Activated CD4-positive, alpha-beta T cell treated with anti-CD3 and anti-CD28 coated beads for 1 hour (primary cell): ENCODE measurements at regions not wholly inside any gene's neighbourhood (a gene's known extent, or its start where the extent isn't known, plus 50 kb on each side); places are given as distances from the start of the nearest gene placed in this dataset.

Experiments used
- DNase-seq: peaks from one replicate; pipeline ENCODE4 v3.0.0-alpha.2; 2020

- no peak for DNase-seq
Measured at GRCh38 chr3:104816008-104816407, 550.7 kb upstream of the ALCAM start.

DNA sequence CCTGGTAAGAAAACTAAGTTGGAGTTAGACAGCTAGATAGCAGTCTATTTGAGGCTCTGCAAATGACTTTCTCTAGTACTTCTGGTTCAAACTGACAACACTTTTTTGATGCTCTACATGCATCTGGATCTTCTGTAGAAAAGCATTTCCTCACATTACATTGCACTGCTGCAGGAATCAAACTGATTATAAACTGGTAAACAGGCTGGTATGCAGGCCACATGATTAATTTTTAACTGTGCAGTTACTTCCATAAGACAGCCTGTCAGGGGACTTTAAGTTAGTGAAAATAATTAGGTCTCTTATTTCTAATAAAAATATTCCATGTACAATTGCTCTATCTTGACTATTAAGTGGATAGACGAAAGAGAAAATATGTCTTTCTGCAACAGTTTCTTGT is 550.0 kb upstream of the ALCAM start:
- no peak for DNase-seq

DNA sequence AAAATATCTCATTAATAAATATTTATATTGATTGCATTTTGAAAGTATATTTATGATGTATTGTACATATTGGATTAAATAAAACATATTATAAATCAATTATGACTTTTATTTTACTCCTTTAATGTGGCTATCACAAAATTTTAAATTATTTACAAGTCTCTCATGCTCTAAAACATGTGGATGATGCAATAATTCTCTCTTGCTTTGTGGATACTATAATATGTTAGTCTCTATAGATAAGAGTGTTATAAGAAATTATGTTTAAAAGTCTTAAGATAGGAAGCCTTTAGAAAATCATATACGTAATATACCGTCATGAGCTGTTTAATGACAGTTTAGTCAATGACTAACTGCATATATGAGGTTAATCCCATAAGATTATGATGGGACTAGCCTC is 547.4 kb upstream of the ALCAM start:
- DNase-seq, result no peak

DNA sequence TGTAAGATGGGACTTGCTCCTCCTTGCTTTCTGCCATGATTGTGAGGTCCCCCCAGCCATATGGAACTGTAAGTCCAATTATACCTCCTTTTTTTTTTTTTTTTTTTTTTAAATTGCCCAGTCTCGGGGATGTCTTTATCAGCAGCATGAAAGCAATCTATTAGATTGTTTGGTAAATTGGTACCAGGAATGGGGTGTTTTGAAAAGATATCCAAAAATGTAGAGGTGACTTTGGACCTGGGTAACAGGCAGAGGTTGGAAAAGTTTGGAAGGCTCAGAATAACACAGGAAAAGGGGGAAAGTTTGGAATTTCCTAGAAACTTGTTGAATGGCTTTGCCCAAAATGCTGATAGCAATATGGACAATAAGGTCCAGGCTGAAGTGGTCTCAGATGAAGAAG is 545.8 kb upstream of the ALCAM start:
- no peak for DNase-seq

DNA sequence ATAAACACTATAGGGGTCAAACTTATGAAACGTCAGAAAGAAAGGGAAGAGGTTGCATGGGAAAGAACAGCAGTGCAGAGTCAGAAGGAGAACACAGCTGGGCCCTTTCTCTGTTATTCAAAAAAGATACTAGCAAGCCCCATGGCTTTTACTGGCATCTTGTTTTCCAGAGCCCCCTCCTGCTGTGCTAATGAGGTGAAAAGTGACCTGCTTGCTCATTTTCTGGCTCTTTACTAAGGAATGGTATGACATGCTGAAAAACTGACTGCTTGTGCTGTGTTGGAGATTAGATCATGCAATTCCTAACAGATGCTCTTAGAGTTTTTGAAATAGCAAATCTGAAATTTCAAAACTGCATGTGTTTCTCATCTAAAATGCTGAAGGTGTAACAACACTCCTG is 541.6 kb upstream of the ALCAM start:
- DNase-seq, result no peak

GRCh38 chr3:104831071-104831470 is 535.6 kb upstream of the ALCAM start:
- DNase-seq, result no peak

- DNase-seq, result no peak
Measured at GRCh38 chr3:104832530-104832929, 534.2 kb upstream of the ALCAM start.

DNA sequence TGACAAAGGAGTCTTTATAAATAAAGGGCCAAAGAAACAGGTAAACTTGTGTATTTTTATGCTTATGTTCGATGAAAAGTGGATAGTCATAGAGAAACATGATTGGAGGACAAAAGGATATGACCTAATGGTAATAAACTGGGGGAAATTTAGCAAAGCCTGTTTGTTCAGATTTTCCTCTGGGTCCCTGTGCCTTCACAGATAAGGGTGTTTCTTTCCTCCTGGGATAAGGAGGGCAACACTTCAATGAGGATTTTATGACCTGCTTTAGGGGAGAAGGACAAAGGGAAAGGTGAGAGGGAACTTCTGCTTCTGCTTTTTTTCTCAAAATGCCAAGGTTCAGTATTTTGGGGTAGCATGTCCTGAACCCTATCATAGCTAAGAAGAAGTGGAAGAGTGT is 531.3 kb upstream of the ALCAM start:
- DNase-seq, result no peak

- DNase-seq, result no peak
Measured at GRCh38 chr3:104846270-104846669, 520.4 kb upstream of the ALCAM start.

DNA sequence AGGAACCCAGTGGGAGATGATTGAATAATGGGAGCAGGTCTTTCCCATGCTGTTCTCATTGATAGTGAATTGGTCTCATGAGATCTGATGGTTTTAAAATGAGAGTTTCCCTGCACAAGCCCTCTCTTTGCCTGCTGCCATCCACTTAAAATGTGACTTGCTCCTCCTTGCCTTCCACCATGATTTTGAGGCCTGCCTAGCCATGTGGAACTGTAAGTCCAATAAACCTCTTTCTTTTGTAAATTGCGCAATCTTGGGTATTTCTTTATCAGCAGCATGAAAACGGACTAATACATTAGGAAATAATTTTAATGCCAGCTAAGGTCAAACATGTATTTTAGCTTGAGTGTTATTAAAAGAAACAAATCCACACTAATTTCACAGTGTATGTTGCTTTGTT is 517.6 kb upstream of the ALCAM start:
- DNase-seq, result no peak

DNA sequence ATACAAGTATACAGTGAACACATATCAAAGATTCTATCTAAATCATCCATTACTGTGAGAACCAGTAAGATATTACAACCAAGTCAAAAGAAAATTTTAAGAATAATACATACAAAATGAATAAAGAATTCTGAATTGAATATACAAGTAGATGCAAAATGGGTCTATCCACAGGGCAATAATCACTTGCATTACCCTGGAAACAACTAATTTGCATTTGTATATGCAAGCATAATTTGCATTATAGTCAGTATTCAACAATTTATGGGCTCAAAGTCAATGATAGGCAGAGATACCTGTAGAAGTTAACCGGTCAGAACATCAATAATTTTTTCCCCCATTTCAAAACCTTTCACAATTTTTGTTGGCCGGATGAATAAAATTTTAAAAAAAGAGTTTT is 512.2 kb upstream of the ALCAM start:
- DNase-seq, result no peak

DNA sequence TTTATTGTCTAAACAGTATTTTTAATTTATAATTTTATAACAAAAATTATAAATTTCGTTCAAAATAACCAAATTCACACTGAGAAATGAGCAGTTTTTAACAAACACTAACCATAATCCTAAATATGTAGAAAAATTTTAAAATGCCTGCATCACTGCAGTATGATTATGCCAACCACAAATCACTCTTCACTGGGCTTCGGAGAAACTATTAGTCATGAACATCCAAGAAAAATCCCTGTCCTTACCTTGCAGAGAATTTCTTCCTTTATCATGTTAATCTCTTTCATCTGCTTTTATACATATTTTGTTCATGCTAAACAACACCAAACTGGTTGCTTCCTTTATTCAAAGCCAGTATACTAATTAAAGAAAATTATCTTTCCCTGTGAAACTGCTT is 511.0 kb upstream of the ALCAM start:
- DNase-seq, result no peak

DNA sequence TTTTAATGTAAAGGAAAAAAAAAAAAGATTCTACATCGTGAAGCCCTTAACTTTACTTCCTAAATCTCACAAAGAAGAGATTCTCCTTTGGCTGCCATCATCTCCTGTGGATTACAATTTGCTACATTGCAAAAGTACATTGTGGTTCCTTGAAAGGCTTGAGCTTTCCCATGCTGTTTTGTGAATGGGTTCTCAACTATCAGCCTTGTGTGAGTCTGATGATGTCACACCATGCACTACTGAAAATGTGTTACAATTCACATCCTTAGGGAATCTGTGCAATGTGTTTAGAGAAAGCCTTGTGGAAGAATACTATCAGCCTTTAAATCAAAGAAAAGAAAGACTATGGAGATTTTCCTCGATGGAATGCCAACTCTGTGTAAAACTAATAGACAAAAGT is 510.0 kb upstream of the ALCAM start:
- DNase-seq, result no peak

GRCh38 chr3:104868291-104868690 is 498.4 kb upstream of the ALCAM start:
- no peak for DNase-seq

DNA sequence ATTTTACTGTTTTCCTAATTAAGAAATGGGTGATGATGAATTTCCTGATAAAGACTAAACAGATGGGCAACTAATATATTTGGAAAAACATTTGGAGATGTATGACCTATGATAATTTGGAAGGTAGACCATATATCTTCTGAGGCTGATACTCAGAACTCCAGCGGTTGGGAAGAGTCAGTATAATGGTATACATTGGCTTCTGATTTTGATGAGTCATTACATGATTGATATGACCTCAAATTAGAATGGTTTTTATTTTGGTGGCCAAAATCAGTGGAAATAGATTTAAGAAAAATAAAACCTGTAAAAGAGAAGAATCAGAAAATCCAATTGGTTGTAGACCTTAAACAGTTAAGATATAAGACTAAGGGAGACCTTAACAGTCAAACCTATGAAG is 496.4 kb upstream of the ALCAM start:
- DNase-seq, result no peak

DNA sequence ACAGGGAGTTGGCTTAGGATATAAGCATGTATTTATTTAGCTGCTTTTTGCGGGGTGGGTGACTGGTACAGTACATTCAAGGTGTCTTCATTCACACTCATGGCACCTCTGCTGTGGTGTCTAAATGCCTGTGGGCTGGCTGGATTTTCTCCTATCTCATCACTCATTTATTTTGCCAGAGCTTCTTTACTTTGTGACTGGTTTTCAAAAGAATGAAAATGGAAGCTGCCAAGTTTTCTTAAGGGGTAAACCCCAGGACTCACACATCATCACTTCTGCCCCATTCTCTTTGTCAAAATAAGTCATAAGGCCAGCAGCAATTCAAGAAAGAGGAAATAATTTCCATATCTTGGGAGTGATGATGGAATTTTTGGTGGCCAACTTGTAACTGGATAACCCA is 493.4 kb upstream of the ALCAM start:
- no peak for DNase-seq

DNA sequence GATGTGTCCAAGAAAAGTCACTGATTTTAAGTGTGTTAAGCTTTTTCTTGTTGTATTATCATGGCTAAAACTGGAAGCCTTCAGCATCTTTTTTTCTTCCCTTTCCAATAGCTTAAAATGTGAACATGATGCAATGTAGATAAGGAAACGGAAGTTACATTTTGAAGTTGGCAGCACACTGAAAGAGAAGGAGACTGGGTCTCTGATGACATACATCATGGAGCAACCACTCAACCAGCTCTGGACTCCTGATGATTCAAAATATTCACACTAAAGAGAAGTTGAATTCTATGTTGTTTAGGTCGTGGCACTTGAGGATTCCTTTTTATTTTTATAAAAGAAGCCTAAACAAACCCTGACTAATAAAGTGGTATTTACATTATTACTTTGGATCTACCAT is 488.3 kb upstream of the ALCAM start:
- DNase-seq, result no peak

DNA sequence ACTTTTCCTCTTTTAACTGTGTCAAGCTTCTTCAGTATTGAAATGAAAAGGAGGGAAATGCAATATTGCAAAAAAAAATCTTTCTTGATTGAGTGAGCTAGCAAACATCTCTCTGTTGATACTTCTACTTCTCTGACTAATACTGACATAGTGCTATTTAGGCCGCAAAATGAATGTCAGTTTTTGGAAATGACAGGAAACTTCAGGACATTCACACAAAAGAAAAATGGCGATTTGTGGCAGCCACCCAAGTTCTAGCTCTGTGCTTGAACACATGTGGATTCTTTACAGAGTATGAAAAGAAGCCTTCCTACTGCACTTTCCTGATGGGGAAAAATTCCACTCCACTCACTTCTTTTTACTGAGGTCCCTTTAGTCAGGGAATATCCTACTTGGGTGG is 486.8 kb upstream of the ALCAM start:
- DNase-seq, result no peak

DNA sequence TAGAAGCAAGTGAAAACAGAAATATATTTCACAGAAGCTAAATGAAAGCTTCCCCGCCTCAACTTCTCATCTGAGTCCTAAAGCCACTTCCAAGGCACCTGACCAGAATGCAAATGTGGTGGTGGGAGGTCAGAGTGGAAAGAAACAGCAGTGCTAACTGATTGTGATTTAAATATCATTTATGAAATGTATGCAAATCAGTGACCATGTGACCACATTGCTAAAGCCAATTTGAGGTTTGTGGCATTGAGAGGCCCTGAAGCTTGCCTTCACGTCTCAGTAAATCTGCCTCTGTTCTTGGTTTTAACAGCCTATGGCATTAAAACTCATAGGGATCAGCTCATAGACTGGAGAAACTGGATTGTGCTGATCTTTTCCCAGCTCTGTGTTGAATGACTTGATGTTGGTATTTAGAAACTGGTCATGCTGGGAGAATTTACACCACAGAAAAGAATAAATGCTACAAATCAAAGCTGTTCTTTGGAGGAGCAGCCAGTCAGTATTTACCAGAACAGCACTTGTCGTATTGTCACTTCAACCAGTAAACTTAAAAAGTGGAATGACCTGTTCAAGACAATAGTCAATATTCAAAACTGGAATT is 481.4 kb upstream of the ALCAM start:
- DNase-seq, result no peak

GRCh38 chr3:104886220-104886995 is 480.3 kb upstream of the ALCAM start:
- no peak for DNase-seq

DNA sequence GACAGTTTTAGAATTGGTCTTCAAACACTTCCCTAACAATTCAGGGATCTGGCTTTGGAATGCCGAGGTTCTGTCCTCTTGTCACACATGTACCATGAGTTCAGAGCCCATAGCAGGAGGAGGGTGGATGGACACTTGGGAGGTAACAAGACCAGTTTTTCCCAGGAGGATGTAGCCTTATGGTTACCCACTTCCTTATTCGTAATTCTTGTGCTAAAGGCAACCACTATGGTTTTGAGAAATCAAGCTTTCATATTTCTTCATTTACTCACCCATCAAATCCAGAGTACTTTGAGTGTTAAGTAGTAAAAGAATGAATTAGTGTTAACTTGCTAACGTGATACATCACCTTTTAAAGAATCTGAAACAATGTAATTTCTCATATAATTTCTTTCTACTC is 479.6 kb upstream of the ALCAM start:
- DNase-seq, result no peak

- DNase-seq, result no peak
Measured at GRCh38 chr3:104887619-104888018, 479.1 kb upstream of the ALCAM start.

DNA sequence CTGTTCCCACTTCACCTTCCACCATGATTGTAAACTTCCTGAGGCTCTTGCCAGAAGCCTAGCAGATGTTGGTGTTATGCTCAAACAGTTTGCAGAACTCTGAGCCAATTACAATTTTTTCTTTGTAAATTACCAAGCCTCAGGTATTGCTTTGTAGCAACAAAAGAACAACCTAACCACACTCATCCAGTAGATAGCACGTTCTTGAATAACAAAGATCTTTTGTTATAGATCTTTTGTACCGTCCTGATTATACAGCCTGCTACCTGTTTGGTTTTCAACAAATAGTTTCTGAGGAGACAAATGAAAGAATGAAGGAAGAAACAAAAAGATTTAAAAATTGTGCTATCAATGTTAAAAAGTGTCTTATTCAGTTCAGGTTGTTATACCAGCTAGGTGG is 474.7 kb upstream of the ALCAM start:
- DNase-seq, result no peak

- DNase-seq, result no peak
Measured at GRCh38 chr3:104896624-104897023, 470.1 kb upstream of the ALCAM start.

DNA sequence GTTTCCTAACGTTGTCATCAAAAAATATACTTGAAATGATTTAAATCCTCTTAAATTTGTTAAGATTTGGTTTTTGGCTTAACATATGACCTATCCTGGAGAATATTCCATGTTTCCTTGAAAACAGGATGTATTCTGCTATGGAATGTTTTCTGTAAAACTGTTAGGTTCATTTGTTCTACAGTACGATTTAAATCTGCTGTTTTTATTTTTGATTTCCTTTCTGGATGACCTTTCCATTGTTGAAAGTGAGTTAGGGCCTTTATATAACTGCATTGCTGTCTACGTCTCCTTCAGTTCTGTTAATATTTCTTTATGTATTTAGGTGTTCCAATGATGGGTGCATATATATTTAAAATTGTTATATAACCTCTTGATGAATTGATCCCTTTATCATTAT is 465.3 kb upstream of the ALCAM start:
- DNase-seq, result no peak
